ENCODE measurements at regions not wholly inside any gene's neighbourhood (a gene's known extent, or its start where the extent isn't known, plus 50 kb on each side); places are given as distances from the start of the nearest gene placed in this dataset.

DNA sequence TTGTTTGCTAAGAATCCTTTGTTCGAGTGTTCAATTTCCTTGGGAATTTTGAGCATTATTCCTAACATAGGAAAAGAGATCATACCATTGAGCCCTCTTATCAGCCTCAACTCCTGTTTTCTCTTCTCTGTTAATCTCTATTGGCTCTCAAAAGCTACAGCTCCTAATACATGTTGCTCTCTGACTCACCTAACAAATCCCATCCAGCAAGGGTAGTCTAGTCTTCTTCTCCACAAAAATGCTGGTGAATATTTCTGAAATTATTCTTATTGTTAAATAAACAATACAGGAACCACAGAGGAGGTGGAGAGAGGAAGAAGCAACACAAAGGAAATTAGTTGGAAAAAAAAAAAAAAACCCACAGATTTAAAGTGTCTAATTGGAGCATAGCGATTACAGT, 325.8 kb upstream of the NAALADL2 start:
- no peak overlapping the region for H3K27ac ChIP-seq
- H3K9me3 ChIP-seq = no peaks in the 10 kb centered on the region
- H3K36me3 ChIP-seq = no peaks in the 10 kb centered on the region
- H3K4me1 ChIP-seq = peaks cover 0 to 17% (median 2%) of the 10 kb centered on the region in 4 donors
- H3K27me3 ChIP-seq = no peaks in the 10 kb centered on the region
- no peak for TF ChIP-seq POLR2A (IDR thresholded peaks at IDR 0.05)
- TF ChIP-seq, protein P1, sequence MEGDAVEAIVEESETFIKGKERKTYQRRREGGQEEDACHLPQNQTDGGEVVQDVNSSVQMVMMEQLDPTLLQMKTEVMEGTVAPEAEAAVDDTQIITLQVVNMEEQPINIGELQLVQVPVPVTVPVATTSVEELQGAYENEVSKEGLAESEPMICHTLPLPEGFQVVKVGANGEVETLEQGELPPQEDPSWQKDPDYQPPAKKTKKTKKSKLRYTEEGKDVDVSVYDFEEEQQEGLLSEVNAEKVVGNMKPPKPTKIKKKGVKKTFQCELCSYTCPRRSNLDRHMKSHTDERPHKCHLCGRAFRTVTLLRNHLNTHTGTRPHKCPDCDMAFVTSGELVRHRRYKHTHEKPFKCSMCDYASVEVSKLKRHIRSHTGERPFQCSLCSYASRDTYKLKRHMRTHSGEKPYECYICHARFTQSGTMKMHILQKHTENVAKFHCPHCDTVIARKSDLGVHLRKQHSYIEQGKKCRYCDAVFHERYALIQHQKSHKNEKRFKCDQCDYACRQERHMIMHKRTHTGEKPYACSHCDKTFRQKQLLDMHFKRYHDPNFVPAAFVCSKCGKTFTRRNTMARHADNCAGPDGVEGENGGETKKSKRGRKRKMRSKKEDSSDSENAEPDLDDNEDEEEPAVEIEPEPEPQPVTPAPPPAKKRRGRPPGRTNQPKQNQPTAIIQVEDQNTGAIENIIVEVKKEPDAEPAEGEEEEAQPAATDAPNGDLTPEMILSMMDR (IDR thresholded peaks at IDR 0.05) = no peak
- no peak for ATAC-seq
- WGBS (ENCODE audit: insufficient coverage, low coverage, low lambda C conversion rate, missing lambda C conversion rate) = 100% methylated on average over 2 of the region's 2 CpGs
- no peak overlapping the region for H3K4me3 ChIP-seq
- intact Hi-C loops (cut with DNase I) = no loop called here
- DNase-seq = no peak

DNA sequence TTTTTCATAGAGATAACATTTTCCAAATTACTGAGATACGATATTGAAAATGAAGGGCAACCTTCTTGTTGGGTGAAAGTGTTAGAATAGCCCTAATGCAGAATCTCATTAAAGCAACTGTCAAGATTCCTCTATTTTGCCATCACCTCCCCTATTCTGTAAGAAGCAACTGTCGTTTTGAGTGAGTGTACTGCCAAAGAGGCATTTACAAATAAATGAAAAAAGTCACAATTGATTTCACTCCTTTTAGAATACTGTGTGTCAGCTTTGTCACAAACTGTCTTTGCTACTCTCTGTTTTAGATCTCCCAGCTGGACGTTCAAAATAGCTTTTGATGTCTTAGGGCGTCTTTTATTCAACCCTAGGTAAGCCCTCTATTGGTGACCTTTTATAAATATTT, 322.8 kb upstream of the NAALADL2 start:
- Histone ChIP-seq H3K27me3 (no peaks in the 10 kb centered on the region), H3K4me3 (no peak overlapping the region), H3K9me3 (no peaks in the 10 kb centered on the region), H3K36me3 (no peaks in the 10 kb centered on the region), H3K27ac (no peak overlapping the region), H3K4me1 (peaks cover 0 to 13% (median 2%) of the 10 kb centered on the region in 4 donors)
- DNase-seq = no peak
- no peak for ATAC-seq
- 40% methylated on average over 4 of the region's 4 CpGs for WGBS (ENCODE audit: insufficient coverage, low coverage, low lambda C conversion rate, missing lambda C conversion rate)
- TF ChIP-seq POLR2A (IDR thresholded peaks at IDR 0.05) = no peak
- TF ChIP-seq, protein P1 (IDR thresholded peaks at IDR 0.05) = no peak
- intact Hi-C loops (cut with DNase I) = no loop called here

DNA sequence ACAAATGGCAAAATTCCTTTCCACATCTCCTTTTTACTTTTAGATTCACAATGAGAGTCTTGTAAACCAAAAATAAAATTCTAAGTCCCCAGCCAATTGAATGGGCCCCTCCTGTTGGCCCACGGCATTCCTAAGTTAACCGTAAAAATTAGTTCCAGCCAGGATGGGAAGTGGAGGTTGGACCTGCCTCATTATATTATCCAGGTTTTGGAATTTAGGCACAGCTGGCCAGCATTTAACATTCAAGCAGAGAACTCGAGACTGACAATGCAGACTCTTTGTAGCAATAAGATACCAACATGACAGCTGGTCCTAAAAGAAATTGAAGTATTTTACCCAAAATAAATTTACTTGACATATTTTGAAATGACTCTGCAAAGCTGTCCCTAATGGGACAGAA, 321.0 kb upstream of the NAALADL2 start:
- Histone ChIP-seq H3K27ac (no peak overlapping the region), H3K9me3 (no peaks in the 10 kb centered on the region), H3K4me3 (no peak overlapping the region), H3K27me3 (no peaks in the 10 kb centered on the region), H3K36me3 (no peaks in the 10 kb centered on the region), H3K4me1 (no peaks in the 10 kb centered on the region)
- 71% methylated on average over 3 of the region's 3 CpGs for WGBS (ENCODE audit: insufficient coverage, low coverage, low lambda C conversion rate, missing lambda C conversion rate)
- intact Hi-C loops (cut with DNase I) = no loop called here
- no peak for ATAC-seq
- TF ChIP-seq POLR2A (IDR thresholded peaks at IDR 0.05) = no peak
- TF ChIP-seq, protein P1 (IDR thresholded peaks at IDR 0.05) = no peak
- no peak for DNase-seq

DNA sequence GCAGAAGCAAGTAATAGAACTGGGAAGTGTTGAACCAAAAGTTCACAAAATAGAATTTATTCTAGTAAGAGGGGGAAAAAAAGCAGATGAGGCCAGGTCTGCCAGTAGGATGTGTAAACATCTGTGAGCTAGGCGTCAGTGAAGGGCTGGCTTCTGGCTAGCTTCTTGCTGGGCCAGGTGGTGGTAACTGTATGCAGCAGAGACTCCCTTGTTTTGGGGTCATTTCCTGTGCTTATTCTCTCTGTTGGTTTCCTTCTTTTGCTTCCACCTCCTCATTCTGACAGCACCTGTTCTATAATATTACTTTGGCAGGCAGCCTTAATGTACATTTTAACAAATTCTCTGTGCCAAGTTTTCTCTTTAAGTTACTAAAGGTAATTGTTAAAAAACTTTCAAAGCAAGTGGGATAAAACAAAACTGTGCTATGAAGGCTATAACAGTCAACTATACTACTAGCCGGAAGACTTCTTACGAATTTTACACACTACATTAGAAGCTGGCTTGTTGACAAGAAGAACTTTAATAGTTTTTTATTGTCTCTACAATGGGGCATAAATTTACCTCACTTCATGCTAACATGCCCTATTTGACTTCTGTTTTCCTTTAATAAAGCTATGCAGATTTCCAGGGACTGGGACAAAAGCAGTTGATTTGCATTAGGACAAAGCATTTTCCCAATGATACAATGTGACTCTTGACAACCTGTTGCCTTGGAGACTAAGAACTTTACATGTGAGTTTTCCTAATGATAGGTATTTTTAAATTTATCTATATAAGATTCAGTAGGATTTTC, 318.8 kb upstream of the NAALADL2 start:
- 73% methylated on average over 3 of the region's 3 CpGs for WGBS (ENCODE audit: insufficient coverage, low coverage, low lambda C conversion rate, missing lambda C conversion rate)

More for the DNA sequence above, 318.8 kb upstream of the NAALADL2 start:
- TF ChIP-seq, protein P1 (IDR thresholded peaks at IDR 0.05) = no peak
- no peak for TF ChIP-seq POLR2A (IDR thresholded peaks at IDR 0.05)
- no peak for ATAC-seq
- Histone ChIP-seq H3K9me3 (no peaks in the 10 kb centered on the region), H3K27me3 (no peaks in the 10 kb centered on the region), H3K4me3 (no peak overlapping the region), H3K4me1 (peaks cover 0 to 7% (median 0%) of the 10 kb centered on the region in 4 donors), H3K27ac (no peak overlapping the region), H3K36me3 (no peaks in the 10 kb centered on the region)
- intact Hi-C loops (cut with DNase I) = no loop called here
- DNase-seq = no peak

All from right lobe of liver (tissue), 6 donors.